Lung microvascular endothelial cell (primary cell): ENCODE measurements at regions not wholly inside any gene's neighbourhood (a gene's known extent, or its start where the extent isn't known, plus 50 kb on each side); places are given as distances from the start of the nearest gene placed in this dataset.

Experiments used
- DNase-seq, 2 donors: peaks; one replicate each; pipeline versions ENCODE4 v3.0.0 to v3.0.0-alpha.2; 2010; ENCODE audit warnings: low read depth in 2 of 2

DNA sequence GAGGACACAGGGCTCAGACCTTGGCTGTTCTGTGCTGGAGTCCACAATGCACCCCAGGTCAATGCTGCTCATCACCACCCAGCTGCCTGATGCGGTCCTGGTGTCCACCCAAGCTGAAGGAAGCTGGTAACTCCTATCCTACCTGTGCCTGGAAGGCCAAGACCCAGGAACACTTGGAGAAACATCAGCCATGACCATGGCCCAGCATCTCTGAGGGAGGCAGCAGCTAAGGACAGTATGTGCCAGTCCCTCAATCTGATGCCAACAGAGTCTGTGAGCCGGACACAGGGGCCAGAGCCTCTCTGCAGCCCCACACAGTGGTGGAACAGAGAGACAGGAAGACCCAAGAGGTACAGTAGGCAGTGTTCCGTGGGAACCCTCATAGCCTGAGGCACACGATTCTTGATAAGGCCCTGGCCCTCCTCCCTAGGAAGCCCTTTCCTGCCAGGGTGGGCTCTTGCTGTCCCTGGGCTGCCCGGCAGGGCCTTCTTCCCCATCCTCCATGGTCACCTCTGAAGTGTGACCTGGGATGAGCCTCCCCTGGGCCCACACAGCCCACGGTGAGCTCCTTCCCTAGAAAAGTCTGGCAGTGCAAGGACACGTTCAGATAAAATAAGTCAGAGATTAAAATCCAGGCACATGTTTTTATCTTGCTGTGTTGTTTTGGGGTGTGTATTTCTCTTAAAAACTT is 170.7 kb downstream of the THBS2 start:
- DNase-seq, result no peak

DNA sequence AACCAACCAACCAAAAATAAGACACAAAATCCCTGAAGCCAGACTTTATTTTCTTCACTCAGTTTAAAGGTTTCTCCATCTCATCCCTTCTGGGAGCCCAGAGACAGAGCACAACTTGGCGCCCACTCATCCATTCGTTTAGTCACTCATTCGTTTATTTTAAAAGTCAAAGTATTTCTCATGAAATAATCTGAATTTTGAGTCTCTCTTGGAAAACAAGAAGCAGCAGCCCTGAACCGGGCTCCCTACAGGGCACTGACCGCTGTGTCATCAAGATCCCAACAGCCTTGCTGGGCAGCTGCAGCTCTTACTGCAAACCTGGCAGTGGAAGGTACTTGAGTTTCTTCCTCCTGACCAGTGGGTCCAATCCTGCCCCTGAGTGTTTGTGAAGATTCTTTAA is 171.6 kb downstream of the THBS2 start:
- DNase-seq, result no peak

DNA sequence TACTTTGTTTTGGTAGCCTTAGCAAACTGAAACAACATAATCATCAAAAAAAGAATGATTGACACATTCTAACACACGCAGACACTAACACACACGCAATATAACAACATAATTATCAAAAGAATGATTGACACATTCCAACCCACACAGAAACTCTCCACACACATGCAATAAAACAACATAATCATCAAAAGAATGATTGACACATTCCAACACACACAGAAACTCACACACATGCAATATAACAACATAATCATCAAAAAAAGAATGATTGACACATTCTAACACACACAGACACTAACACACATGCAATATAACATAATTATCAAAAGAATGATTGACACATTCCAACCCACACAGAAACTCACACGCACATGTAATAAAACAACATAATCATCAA is 172.4 kb downstream of the THBS2 start:
- DNase-seq, result no peak

DNA sequence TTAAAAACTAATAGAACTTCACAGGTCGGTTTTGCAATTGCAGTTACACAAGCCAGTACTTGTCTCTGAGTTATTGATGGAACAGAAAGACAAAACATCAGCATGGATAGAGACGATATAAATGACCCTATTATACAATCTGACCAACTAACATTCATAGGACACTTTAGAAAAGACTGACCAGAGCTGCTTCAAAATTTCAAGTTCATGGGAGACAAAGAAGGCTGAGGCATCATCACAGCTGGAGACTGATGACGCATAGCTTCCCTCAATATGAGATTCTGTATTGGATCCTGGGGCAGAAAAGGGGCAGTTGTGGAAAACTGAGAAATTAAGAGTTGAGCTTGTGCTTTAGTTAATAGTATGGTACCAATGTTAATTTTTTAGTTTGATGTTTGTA is 174.0 kb downstream of the THBS2 start:
- no peak for DNase-seq

DNA sequence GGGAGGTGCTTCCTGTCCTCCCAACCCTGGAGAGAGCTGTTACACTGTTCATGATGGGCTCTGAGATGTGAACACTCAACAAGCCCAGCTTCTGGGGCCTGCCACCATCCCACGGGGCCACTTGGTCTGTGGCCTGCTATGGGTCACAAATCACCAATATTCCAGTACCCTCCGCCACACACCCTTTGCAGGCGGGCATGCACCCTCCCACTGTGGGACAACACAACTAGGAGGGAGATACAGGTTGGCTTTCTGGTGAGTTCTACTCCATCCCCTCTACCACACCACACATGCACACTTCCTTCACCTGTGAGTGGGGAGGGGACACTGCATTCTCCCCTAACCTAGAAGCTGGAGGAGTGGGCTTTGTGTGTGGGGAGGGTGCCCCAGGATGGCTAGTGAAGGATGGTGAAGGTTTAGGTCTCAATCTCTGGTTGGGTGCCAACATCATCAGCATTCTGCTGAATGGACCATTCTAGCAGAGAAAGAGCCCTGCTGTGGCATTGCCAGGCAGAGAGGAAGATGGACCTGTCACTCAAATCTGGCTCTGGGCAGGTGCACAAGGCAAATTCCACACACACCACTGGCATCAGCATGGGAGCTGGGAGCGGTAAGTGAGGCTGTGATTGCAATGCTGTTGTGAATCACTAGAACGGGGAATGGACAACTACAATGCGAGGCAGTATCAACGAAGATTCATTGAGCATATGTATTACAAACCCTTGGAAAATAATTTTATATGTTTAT is 175.1 kb downstream of the THBS2 start:
- no peak for DNase-seq

DNA sequence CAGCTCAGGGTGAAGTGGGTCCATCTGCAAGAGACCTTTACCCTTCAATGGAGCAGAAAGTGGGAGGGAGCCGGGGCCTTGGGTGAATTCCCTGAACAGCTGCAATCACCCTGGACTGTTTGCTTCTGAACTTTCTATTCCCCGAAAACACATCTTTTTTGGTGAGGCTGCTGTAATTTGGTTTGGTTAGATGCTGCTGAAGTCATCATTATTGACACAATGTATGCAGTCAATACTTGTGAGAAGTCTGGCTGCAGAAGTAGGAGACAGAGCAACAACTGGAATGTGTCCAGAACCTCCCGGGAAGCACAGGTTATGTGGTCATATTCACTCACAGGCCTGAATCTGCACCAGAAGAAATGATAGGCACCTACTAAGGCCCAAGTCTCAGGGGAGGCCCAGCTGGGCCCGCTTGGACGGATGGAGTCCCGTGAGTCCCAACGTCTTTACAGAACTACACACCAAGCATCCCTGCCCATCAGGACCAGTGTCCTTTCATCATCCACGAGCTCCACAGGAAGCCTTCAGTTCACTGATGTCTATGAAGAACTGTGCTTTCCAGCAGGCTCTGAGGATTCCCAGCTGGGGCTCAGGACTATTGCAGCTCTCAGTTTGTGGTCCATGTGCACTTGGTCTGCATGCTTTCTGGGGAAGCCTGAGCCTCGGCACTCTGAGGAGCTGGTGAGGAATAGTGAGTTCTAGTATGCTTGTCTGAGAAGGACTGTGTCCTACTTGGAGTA is 177.6 kb downstream of the THBS2 start:
- DNase-seq, result no peak

DNA sequence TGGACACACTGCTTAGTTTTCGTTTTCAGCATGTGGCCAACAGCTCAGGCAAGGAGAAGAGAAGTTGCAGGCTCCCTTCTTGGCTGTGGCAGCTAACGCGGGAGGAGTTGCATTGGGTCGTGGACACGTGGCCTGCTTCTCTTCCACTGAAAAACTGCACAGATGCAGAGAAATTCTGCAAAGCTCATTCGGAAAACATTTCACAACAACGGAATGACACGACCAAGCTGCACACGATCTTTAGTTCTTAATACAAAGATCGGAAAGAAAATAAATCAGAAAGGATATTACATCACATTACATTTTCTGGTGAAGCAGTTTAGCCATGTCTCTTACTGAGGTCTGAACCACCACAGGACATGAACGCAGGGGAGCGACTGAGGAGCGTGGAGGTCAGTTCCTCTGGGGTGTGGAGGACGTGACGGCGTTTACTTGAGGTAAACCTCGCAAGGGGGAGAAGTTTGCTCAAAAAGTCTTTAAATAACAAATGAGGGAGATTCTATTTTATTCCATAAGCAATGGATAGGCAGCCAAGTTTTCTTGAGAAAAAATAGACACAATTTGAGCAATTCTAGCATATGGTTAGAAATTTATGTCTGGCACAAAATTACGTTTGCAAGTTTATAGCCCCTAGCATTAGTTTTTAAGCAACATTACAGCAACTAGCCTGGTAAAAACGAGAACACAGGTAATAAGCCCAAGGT is 178.3 kb downstream of the THBS2 start:
- DNase-seq, result no peak

DNA sequence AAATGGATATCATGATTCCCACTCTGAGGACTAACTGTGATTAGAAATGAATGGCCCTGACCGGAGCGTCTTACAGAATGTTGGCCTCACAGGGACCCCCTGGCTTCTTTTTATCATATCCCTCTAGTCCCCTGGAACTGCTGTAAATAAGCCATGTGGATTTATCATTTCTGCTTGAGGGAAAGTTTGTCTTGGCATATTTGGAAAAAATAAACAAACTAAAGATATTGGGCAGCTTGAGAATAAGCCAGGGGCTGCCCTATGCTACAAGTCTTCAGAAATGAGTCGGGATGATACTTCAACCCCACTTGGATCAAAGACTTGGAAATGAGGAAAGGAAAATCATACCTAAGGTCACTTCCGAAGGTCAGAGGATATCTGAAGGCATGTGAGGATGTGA is 179.1 kb downstream of the THBS2 start:
- DNase-seq, result no peak

DNA sequence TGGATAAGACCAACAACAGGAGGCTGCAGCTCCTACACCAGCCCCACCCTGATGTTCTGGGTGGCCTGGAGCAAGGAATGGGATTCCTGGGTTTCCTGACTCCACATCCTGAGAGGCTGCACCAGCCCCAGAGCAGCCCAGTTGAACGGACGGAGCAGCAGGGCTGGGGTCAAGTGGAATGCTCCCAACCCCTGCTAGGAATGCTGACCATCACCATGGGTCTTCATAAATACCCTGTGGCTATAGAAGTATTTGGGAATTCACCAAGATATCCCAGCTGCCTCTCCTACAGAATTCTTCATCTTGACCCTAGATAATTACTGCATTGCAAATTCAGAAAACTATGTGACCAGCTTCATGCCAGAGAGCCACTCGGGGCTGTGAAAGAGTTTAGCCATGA is 180.3 kb downstream of the THBS2 start:
- DNase-seq, result no peak

DNA sequence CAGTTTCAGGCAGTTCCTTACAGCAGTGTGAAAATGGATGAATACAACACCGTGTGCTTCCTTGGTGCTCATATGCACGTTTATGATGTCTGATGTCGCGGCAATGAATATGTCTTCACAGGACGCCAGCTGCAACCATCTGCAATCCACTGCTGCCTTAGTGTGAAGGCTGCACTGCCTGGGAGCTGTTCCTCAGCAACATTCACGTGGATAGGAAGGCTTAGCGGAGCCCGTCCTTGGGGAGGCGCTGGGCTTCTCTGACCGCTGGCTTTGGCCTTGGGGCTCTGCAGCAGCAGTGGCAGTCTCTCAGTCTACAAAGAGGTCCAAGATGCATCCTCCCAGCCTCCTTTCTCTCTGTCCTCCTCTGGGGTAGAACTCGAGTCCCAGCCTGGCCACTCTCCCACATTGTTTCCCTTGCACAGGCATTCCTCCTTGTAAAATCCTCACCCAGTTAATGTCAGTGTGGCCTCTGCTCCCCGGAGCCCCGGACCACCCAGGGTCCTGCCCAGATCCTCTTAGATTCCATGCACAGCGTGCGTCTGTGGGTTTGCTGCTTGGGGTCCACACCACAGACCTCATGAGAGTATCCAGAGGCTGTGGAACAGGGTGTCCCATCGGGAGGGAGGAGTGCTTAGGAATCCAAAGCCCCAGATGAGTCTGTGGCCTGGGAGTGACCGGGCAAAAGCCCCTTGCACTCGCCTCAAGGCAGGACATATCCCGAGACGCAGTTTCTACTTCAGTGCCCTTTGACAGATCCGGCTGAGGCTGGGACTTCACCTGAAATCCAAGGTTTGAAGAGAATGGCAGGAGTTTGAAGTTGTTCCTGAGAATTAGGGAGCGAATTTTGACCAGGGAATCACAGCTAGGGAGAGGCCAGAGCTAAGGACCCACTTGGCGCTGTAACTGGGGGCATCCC is 181.3 kb downstream of the THBS2 start:
- no peak for DNase-seq

DNA sequence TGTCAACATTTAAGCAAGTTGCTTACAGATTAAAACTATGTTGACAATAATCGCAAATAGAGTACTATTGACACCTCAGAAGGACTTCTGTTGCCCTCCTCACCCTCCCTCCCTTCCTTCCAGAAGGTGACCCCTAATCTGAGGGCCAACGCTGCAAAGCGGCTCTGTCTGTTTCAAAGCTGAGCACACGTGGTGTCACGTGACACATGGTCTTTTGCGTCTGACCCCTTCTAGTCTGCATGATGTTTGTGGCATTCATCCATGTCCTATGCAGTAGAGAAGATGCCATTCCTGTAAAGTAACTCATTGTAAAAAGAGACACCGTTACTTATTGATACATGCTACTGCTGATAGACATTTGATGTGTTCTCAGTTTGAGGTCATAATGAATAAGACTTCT is 182.3 kb downstream of the THBS2 start:
- no peak for DNase-seq

DNA sequence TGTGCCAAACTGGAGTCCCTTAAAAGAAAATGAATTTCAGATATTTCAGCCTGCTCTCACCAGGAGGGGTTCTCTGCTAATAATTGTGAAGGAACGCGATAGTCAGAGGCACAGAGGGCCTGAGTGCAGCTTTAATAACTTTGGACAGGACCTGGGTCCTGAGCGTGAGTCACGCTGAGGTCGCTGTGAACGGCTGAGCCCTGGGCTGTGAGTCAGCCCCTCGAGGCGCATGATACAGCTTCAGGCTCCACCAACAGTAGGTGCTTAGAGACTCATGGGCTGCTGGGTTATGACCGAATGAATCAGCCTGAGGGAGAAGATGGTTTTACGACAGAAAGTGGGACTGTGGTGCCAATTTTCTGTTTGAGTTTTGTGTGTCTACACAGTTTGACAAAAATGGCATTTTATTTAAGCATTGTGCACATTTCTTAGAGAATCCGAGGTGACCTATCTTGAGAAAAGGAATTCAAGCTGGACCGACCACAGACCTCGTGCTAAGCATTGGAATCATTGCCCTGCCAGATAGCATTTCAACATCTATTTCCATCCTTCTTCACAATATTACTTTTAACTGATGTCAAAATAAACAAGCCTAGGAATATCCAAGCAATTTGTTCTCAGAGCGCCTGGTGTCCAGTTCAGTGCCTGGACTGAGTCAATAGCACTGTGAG is 183.0 kb downstream of the THBS2 start:
- DNase-seq, result no peak

DNA sequence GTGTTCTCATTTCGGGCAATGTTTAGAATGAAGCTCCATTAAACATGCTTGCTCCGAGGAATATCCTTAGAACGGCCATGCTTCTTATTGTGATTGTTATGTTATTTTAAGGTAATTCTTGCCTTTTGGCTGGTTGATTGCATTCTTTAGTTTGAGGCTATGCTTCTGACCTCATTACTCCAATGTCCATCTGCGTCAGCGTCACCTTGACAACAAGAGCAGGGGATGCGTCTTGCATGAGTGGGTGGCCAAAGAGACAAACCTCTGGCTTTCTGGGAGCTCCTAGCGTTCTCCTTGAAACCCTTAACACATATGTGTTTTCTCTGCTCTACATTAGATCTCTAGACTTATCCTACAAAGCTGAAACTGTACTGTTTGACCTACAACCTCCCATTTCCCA is 184.3 kb downstream of the THBS2 start:
- no peak for DNase-seq

DNA sequence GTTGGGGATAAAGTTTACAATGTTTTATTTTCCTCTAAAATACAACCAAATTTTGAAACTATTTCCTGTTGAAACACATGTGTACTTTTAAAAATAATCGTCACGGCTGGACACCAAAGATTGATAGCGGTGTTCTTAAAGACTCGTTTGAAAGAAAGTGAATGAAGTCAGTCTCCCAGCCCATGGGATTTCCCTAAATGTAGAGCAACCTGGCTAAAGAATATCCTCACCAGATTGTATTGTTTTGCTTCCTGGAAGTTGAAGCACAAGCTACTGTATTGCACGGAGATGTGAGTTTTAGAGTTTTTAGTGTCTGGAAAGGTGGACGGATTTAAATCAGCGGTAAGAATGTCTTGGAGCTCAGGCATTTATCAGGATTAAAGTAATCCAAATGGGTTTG is 189.5 kb downstream of the THBS2 start:
- DNase-seq, result no peak

DNA sequence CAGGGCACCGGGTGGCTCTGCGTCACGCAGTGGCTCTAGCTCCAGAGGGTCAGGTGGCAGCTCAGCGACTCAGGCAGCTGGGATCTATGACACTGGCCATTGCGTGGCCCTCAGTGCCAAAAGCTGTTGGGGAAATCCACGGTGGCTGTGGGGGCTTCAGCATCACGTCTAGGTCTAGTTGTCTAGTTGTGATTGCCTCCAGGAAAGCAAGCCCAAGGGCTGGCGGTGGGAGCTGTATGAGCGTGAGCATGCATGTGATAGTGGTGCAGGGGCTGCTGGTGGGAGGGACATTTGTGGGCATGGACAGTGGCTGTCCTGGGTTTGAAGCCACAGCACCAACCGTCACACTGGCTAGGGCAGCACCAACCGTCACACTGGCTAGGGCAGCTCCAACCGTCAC is 191.4 kb downstream of the THBS2 start:
- no peak for DNase-seq

DNA sequence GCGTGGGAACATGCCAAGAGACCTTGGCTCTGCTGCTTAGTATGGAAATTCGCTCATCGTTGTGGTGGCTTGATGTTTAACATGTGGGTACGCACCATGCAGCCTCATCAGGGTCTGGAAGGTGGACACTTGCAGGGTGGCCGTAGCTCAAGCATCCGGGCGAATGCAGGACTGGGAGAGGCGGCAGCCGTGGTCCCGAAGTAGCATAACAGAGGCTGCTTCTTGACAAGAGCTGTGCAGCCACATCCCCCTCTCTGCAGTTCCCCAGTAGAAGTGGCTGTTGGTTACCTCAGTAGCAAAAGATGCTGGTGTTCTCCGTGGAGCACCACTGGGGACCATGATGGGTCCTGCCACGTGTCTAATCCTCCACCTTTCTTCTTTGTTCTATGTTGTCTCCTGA is 195.0 kb downstream of the THBS2 start:
- DNase-seq, result no peak

DNA sequence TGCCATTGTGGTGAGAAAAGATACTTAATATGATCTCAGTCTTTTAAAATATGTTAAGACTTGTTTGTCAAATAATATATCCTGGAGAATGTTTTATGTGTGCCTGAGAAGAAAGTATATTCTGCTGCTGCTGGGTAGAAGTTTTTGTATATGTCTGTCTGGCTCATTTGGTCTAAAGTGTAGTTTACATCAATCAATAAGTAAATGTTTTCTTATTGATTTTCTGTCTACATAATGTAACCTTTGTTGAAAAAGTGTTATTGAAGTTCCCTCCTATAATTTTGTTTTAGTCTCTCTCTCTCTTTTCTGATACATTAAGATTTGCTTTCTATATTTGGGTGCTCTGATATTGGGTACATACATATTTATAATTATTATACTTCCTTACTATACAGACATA is 201.2 kb downstream of the THBS2 start:
- DNase-seq, result no peak

DNA sequence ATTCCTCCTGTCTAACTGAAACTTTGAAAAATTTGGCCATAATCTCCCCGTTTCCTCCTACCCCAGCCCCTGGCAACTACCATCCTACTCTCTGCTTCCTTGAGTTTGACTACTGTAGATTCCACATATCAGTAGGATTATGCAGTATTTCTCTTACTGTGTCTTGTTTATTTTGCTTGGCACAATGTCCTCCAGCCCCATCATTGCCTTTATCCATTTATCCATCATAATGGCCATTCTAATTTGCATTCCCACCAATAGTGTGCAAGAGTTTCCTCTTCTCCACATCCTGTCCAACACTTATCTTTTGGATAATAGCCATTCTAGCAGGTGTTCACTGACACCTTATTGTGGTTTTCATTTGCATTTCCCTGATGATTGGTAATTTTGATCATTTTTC is 202.3 kb downstream of the THBS2 start:
- DNase-seq, result no peak

DNA sequence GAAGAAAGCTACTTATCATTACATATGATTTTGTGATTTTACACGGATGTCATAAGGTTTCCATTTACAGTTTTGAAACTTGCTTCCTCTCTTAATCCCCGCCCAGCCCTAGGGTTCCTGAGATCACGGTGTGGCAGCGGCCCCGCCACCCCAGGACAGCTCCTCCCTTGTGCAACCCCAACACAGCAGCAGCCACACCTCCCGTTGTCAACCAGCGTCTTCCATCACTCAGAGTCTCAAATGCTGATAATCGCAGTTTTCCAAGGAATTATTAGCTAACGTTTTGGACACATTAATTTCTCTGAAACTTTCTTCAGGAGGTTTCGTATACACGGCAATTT is 204.8 kb downstream of the THBS2 start:
- no peak for DNase-seq

DNA sequence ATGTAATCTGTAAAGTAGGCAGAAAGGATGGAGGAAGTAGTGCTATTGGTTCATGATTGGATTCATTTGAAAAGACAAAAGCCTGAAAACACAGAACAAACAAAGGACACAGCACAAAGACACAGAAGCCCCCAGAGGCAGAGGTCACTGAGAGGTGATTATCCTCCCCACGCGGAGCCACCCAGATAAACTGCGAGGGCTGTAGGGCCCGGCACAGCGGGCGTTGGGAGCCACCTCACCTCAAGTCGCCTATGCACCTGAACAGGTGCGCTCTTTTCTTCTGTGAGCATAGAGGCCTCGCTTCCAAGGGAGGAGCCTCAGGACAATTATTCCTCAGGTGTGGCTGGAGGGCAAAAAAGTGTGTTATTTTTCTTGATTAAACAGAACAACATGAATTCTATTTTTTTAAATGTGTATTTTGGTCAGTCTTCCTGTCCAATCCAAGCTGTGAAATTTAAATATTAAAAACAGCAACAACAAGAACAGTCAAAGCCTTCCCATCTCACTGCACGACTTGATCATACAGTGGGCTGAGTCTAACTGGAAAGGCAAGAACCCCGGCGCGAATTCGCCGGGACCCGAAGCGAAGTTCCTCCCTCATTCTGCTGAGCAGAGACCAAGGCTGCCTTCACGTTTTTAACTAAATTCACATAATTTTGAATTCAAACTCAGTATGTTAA is 205.3 kb downstream of the THBS2 start:
- no peak for DNase-seq
